Ovary (tissue), 3 donors: ENCODE measurements at regions not wholly inside any gene's neighbourhood (a gene's known extent, or its start where the extent isn't known, plus 50 kb on each side); places are given as distances from the start of the nearest gene placed in this dataset.

Experiments
- CTCF ChIP-seq, 3 donors: fragments of 450-650 bp in 2 of 3; fragments of 200-600 bp in 1 of 3; IDR thresholded peaks; one replicate each; pipeline versions ENCODE4 v1.5.1 to v1.8.0; 2016 to 2022; ENCODE audit warnings: antibody characterized with exemption in 3 of 3, mild to moderate bottlenecking in 1 of 3
- EP300 ChIP-seq: sonication (generic); formaldehyde crosslinking; IDR thresholded peaks from one replicate; pipeline ENCODE4 v1.6.1; 2017; ENCODE audit warnings: antibody characterized with exemption
- POLR2A ChIP-seq: fragments of 450-650 bp; IDR thresholded peaks from one replicate; pipeline ENCODE4 v1.6.1; 2017; ENCODE audit warnings: antibody characterized with exemption, mild to moderate bottlenecking, moderate library complexity
- donor health status: DM: no; HTN: no; CAD: no.

GRCh38 chr7:123327661-123328060 lies 127.9 kb upstream of the SLC13A1 start:
- TF ChIP-seq CTCF (IDR thresholded peaks at IDR 0.05) (no peak), EP300 (no peak), POLR2A (no peak)
